ENCODE measurements at regions not wholly inside any gene's neighbourhood (a gene's known extent, or its start where the extent isn't known, plus 50 kb on each side); places are given as distances from the start of the nearest gene placed in this dataset.
A peak's percentile ranks its signal among the peaks of the same experiment; 100 is the strongest.

- Histone ChIP-seq H3K27me3 (no peaks in the 10 kb centered on the region), H3K27ac (no peak overlapping the region), H3K9me3 (no peaks in the 10 kb centered on the region), H3K4me3 (no peak overlapping the region), H3K4me1 (no peaks in the 10 kb centered on the region), H3K36me3 (no peaks in the 10 kb centered on the region)
- TF ChIP-seq POLR2A (IDR thresholded peaks at IDR 0.05), result no peak
- TF ChIP-seq, protein P1, sequence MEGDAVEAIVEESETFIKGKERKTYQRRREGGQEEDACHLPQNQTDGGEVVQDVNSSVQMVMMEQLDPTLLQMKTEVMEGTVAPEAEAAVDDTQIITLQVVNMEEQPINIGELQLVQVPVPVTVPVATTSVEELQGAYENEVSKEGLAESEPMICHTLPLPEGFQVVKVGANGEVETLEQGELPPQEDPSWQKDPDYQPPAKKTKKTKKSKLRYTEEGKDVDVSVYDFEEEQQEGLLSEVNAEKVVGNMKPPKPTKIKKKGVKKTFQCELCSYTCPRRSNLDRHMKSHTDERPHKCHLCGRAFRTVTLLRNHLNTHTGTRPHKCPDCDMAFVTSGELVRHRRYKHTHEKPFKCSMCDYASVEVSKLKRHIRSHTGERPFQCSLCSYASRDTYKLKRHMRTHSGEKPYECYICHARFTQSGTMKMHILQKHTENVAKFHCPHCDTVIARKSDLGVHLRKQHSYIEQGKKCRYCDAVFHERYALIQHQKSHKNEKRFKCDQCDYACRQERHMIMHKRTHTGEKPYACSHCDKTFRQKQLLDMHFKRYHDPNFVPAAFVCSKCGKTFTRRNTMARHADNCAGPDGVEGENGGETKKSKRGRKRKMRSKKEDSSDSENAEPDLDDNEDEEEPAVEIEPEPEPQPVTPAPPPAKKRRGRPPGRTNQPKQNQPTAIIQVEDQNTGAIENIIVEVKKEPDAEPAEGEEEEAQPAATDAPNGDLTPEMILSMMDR (IDR thresholded peaks at IDR 0.05 in 4 of 5, conservative IDR thresholded peaks at IDR 0.05 in 1 of 5), result no peak
- DNase-seq (no peak), ATAC-seq (no peak)
- intact Hi-C loops (cut with DNase I; ENCODE audit: low total_unique reads) (no loop called here), in situ Hi-C loops (cut with MboI; ENCODE audit: low sequenced_read_pairs in 4 of 4) (no loop called here)
Measured at GRCh38 chr3:28069438-28069837, 172.0 kb upstream of the CMC1 start.

DNA sequence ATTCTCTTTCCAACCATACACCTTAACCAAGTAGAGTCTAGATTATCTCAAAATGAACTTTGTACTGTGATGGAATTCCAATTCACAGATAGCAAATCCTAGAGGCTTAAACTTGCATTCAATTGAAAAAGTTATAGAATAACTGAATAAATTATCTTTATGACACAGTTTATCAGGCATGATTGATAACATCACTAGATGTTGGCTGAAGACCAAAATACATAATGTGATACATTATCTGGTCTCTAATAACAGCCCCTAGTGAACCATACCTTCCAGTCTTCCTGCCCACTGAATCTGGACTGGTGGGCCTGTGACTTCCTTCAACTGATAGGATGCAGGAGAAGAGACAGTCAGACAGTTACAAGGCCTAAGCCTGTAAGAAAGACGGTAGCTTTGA, 165.2 kb upstream of the CMC1 start:
- no peak for ATAC-seq
- H3K4me1 ChIP-seq, result no peaks in the 10 kb centered on the region
- no peaks in the 10 kb centered on the region for H3K9me3 ChIP-seq
- intact Hi-C loops (cut with DNase I; ENCODE audit: low total_unique reads) (no loop called here), in situ Hi-C loops (cut with MboI; ENCODE audit: low sequenced_read_pairs in 4 of 4) (no loop called here)
- H3K4me3 ChIP-seq, result no peak overlapping the region
- no peak for DNase-seq
- H3K27me3 ChIP-seq, result no peaks in the 10 kb centered on the region
- no peaks in the 10 kb centered on the region for H3K36me3 ChIP-seq
- H3K27ac ChIP-seq, result no peak overlapping the region
- TF ChIP-seq, protein P1 (IDR thresholded peaks at IDR 0.05 in 4 of 5, conservative IDR thresholded peaks at IDR 0.05 in 1 of 5), result no peak
- TF ChIP-seq POLR2A (IDR thresholded peaks at IDR 0.05), result no peak

GRCh38 chr3:28077572-28077971, 163.8 kb upstream of the CMC1 start:
- H3K4me1 ChIP-seq, result no peaks in the 10 kb centered on the region
- in situ Hi-C loops (cut with MboI; ENCODE audit: low sequenced_read_pairs in 4 of 4) (no loop called here), intact Hi-C loops (cut with DNase I; ENCODE audit: low total_unique reads) (no loop called here)
- no peaks in the 10 kb centered on the region for H3K36me3 ChIP-seq
- no peak overlapping the region for H3K4me3 ChIP-seq
- no peaks in the 10 kb centered on the region for H3K27me3 ChIP-seq
- no peak for TF ChIP-seq POLR2A (IDR thresholded peaks at IDR 0.05)
- TF ChIP-seq, protein P1 (IDR thresholded peaks at IDR 0.05 in 4 of 5, conservative IDR thresholded peaks at IDR 0.05 in 1 of 5), result no peak
- peak in 1 of 2 donors; percentile 14 for DNase-seq
- no peak for ATAC-seq
- no peaks in the 10 kb centered on the region for H3K9me3 ChIP-seq
- no peak overlapping the region for H3K27ac ChIP-seq

DNA sequence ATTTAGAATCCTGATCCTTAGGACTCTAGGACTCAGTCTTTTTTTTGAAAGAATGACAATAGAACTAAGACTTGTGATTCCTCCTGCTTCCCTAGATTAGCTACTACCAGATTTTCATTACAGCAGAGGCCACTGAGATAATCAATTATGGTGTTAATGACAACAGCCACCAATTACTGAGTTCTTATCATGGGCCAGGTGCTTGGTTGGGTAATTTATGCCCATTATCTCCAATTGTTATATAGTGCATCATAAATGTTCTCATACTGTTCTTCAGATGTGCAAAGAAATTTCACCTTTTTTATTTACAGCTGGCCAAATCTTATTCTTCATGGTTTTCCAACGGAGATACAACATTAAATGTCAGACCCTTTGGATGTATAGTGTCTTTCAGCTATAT, 162.9 kb upstream of the CMC1 start:
- intact Hi-C loops (cut with DNase I; ENCODE audit: low total_unique reads), result no loop called here
- no peak for ATAC-seq
- H3K36me3 ChIP-seq, result no peaks in the 10 kb centered on the region
- H3K27me3 ChIP-seq, result no peaks in the 10 kb centered on the region
- in situ Hi-C loops (cut with MboI; ENCODE audit: low sequenced_read_pairs in 4 of 4), result no loop called here
- H3K4me1 ChIP-seq, result no peaks in the 10 kb centered on the region
- no peaks in the 10 kb centered on the region for H3K9me3 ChIP-seq
- no peak for DNase-seq
- H3K27ac ChIP-seq, result no peak overlapping the region
- no peak overlapping the region for H3K4me3 ChIP-seq
- TF ChIP-seq POLR2A (IDR thresholded peaks at IDR 0.05), result no peak
- TF ChIP-seq, protein P1 (IDR thresholded peaks at IDR 0.05 in 4 of 5, conservative IDR thresholded peaks at IDR 0.05 in 1 of 5), result no peak

DNA sequence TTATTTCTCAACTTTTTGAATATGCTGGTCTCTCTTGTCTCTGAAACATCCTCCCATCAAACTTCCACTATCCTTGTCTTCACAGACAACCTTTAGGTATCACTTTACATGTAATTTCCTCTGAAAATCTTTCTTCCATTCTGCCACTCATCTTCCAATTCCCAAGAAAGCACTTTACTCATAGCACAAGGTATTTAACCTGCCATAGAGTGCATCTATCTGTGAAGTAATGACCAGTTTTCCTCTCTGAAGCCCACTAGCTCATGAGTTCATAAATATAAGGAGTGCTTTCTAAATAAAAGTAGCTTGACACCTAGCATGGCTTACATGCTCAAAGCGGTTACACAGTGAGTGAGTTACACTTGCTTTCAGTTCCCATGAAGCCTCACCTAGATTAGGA, 160.7 kb upstream of the CMC1 start:
- intact Hi-C loops (cut with DNase I; ENCODE audit: low total_unique reads) (no loop called here), in situ Hi-C loops (cut with MboI; ENCODE audit: low sequenced_read_pairs in 4 of 4) (no loop called here)
- DNase-seq, result no peak
- ATAC-seq, result no peak
- H3K9me3 ChIP-seq, result no peaks in the 10 kb centered on the region
- TF ChIP-seq POLR2A (IDR thresholded peaks at IDR 0.05), result no peak
- TF ChIP-seq, protein P1 (IDR thresholded peaks at IDR 0.05 in 4 of 5, conservative IDR thresholded peaks at IDR 0.05 in 1 of 5), result no peak
- no peaks in the 10 kb centered on the region for H3K27me3 ChIP-seq
- no peaks in the 10 kb centered on the region for H3K36me3 ChIP-seq
- no peak overlapping the region for H3K4me3 ChIP-seq
- H3K27ac ChIP-seq, result no peak overlapping the region
- H3K4me1 ChIP-seq, result no peaks in the 10 kb centered on the region

All from gastrocnemius medialis (tissue), 4 donors.